Endothelial cell of umbilical vein (primary cell): ENCODE measurements at regions not wholly inside any gene's neighbourhood (a gene's known extent, or its start where the extent isn't known, plus 50 kb on each side); places are given as distances from the start of the nearest gene placed in this dataset.

Experiments used
- CTCF ChIP-seq, 2 donors: IDR thresholded peaks; 1 replicate in 1 of 2; 2 replicates in 1 of 2; pipeline ENCODE4 v1.5.1; 2011; ENCODE audit warnings: low read length in 2 of 2, mild to moderate bottlenecking in 2 of 2, moderate library complexity in 2 of 2, control low read depth in 1 of 2, inconsistent platforms in 1 of 2, low read depth in 1 of 2; ENCODE audit not compliant: insufficient read depth in 1 of 2; ENCODE audit errors: extremely low read depth in 1 of 2
- EZH2 ChIP-seq: IDR thresholded peaks from 2 replicates; pipeline ENCODE4 v1.6.1; 2012; ENCODE audit warnings: borderline replicate concordance, low read depth, mild to moderate bottlenecking, moderate library complexity, low read length, inconsistent platforms; ENCODE audit not compliant: severe bottlenecking
- FOS ChIP-seq: IDR thresholded peaks from 2 replicates; pipeline ENCODE4 v1.6.1; 2011; ENCODE audit warnings: mild to moderate bottlenecking, low read length, moderate library complexity, borderline replicate concordance; ENCODE audit not compliant: insufficient read depth
- GATA2 ChIP-seq: IDR thresholded peaks from 2 replicates; pipeline ENCODE4 v1.7.0; 2011; ENCODE audit warnings: low read depth, mild to moderate bottlenecking, moderate library complexity, mixed read lengths, low read length; ENCODE audit not compliant: insufficient read length, insufficient read depth
- JUN ChIP-seq: IDR thresholded peaks from 2 replicates; pipeline ENCODE4 v1.6.1; 2011; ENCODE audit warnings: borderline replicate concordance, low read depth; ENCODE audit not compliant: insufficient read length, insufficient read depth
- MAX ChIP-seq: IDR thresholded peaks from 2 replicates; pipeline ENCODE4 v1.6.1; 2011; ENCODE audit not compliant: insufficient read depth, insufficient read length
- POLR2A ChIP-seq: IDR thresholded peaks from 2 replicates; pipeline ENCODE4 v1.6.1; 2012; ENCODE audit warnings: low read depth, mild to moderate bottlenecking, control low read depth, low read length
- POLR2AphosphoS5 ChIP-seq: IDR thresholded peaks from 2 replicates; pipeline ENCODE4 v1.6.1; 2012; ENCODE audit warnings: low read depth, mild to moderate bottlenecking, control low read depth, low read length, moderate library complexity; ENCODE audit not compliant: insufficient read depth

GRCh38 chr10:78336402-78336791, 302.7 kb downstream of the RPS24 start:
- TF ChIP-seq EZH2: no peak
- TF ChIP-seq CTCF (IDR thresholded peaks at IDR 0.05; ENCODE audit: extremely low read depth in 1 of 2, insufficient read depth in 1 of 2, low read depth in 1 of 2, low read length in 2 of 2): no peak
- peak; percentile 48 for TF ChIP-seq FOS
- TF ChIP-seq POLR2A: no peak
- TF ChIP-seq MAX: no peak
- TF ChIP-seq POLR2AphosphoS5: peak; percentile 56
- TF ChIP-seq JUN: no peak
- TF ChIP-seq GATA2: no peak
